Fibroblast of lung (primary cell): ENCODE measurements at regions not wholly inside any gene's neighbourhood (a gene's known extent, or its start where the extent isn't known, plus 50 kb on each side); places are given as distances from the start of the nearest gene placed in this dataset.

Experiments
- DNase-seq, 2 donors: peaks; one replicate each; pipeline versions ENCODE4 v3.0.0 to v3.0.0-alpha.2; 2010; ENCODE audit warnings: low read depth in 2 of 2
- H2AFZ ChIP-seq: 2 replicates; pipeline ENCODE4 v1.5.1; 2012; ENCODE audit warnings: low read length, control low read depth, inconsistent platforms
- H3K27ac ChIP-seq: 2 replicates; pipeline ENCODE4 v1.5.1; 2011; ENCODE audit warnings: low read length, control low read depth; ENCODE audit not compliant: insufficient read depth
- H3K27me3 ChIP-seq: 2 replicates; pipeline ENCODE4 v1.5.1; 2011; ENCODE audit warnings: mild to moderate bottlenecking, low read length; ENCODE audit not compliant: control insufficient read depth, insufficient read depth
- H3K36me3 ChIP-seq: 2 replicates; pipeline ENCODE4 v1.5.1; 2011; ENCODE audit warnings: low read length; ENCODE audit not compliant: control insufficient read depth, insufficient read depth
- H3K4me1 ChIP-seq: 2 replicates; pipeline ENCODE4 v1.5.1; 2011; ENCODE audit warnings: low read length; ENCODE audit not compliant: control insufficient read depth, insufficient read depth; ENCODE audit errors: extremely low read depth
- H3K4me2 ChIP-seq: 2 replicates; pipeline ENCODE4 v1.5.1; 2011; ENCODE audit warnings: low read length, control low read depth; ENCODE audit not compliant: insufficient read depth; ENCODE audit errors: extremely low read depth
- H3K4me3 ChIP-seq, 4 experiments: fragments of 200-600 bp in 1 of 4; sonication (generic) in 1 of 4; replicated peaks in 1 of 4; 2 replicates each; pipeline ENCODE4 v1.5.1; 2011 to 2016; ENCODE audit warnings: low read length in 4 of 4, low read depth in 3 of 4, mild to moderate bottlenecking in 3 of 4, control low read depth in 2 of 4, inconsistent platforms in 1 of 4, mixed read lengths in 1 of 4; ENCODE audit not compliant: insufficient read depth in 1 of 4; ENCODE audit errors: control extremely low read depth in 1 of 4
- H3K79me2 ChIP-seq: 2 replicates; pipeline ENCODE4 v1.5.1; 2012; ENCODE audit warnings: mild to moderate bottlenecking, low read length, inconsistent platforms; ENCODE audit not compliant: control insufficient read depth, insufficient read depth
- H3K9ac ChIP-seq: 2 replicates; pipeline ENCODE4 v1.5.1; 2011; ENCODE audit warnings: mild to moderate bottlenecking, low read length, control low read depth; ENCODE audit not compliant: insufficient read depth
- H3K9me3 ChIP-seq: 2 replicates; pipeline ENCODE4 v1.5.1; 2012; ENCODE audit warnings: low read depth, low read length; ENCODE audit not compliant: control insufficient read depth, insufficient read depth
- H4K20me1 ChIP-seq: 2 replicates; pipeline ENCODE4 v1.5.1; 2011; ENCODE audit warnings: low read length; ENCODE audit not compliant: control insufficient read depth, insufficient read depth; ENCODE audit errors: extremely low read depth
- EZH2 ChIP-seq: IDR thresholded peaks from 2 replicates; pipeline ENCODE4 v1.5.1; 2012; ENCODE audit warnings: low read length, control low read depth, mild to moderate bottlenecking; ENCODE audit errors: missing control alignments
- TF ChIP-seq, protein P1 (sequence below), 2 donors: IDR thresholded peaks in 1 of 2; conservative IDR thresholded peaks in 1 of 2; 1 replicate in 1 of 2; 2 replicates in 1 of 2; pipeline ENCODE4 v1.5.1; 2011 to 2012; ENCODE audit warnings: low read length in 2 of 2, control low read depth in 1 of 2, inconsistent platforms in 1 of 2, low read depth in 1 of 2, mild to moderate bottlenecking in 1 of 2

DNA sequence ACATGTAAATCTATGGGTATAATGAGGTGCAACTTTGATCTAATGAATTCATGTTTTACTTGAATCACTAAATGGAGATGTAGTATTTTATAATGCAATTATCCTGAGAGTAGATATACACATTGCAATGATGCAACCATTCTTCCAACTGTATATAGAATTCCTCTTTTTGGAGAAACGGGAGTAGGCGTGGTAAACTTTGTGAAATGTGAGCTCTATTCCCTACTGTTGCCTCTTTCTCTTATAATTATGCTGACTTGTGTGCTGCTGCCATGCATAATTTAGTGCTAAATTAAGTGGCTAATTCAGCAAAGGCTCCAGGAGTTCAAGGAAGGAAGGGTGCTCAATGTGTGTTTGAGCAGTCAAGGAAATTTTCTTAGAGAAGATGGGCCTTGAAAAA lies 116.6 kb upstream of the SLC35B3 start:
- TF ChIP-seq, protein P1, sequence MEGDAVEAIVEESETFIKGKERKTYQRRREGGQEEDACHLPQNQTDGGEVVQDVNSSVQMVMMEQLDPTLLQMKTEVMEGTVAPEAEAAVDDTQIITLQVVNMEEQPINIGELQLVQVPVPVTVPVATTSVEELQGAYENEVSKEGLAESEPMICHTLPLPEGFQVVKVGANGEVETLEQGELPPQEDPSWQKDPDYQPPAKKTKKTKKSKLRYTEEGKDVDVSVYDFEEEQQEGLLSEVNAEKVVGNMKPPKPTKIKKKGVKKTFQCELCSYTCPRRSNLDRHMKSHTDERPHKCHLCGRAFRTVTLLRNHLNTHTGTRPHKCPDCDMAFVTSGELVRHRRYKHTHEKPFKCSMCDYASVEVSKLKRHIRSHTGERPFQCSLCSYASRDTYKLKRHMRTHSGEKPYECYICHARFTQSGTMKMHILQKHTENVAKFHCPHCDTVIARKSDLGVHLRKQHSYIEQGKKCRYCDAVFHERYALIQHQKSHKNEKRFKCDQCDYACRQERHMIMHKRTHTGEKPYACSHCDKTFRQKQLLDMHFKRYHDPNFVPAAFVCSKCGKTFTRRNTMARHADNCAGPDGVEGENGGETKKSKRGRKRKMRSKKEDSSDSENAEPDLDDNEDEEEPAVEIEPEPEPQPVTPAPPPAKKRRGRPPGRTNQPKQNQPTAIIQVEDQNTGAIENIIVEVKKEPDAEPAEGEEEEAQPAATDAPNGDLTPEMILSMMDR (conservative IDR thresholded peaks at IDR 0.05 in 1 of 2, IDR thresholded peaks at IDR 0.05 in 1 of 2; ENCODE audit: low read depth in 1 of 2, low read length in 2 of 2): no peak
- no peak for TF ChIP-seq EZH2
- Histone ChIP-seq H3K9me3 (no peaks in the 10 kb centered on the region), H3K4me2 (no peak overlapping the region), H3K27me3 (no peaks in the 10 kb centered on the region), H3K27ac (no peak overlapping the region), H3K4me1 (no peaks in the 10 kb centered on the region), H3K79me2 (no peaks in the 10 kb centered on the region), H3K36me3 (no peaks in the 10 kb centered on the region), H2AFZ (no peak overlapping the region), H4K20me1 (no peaks in the 10 kb centered on the region), H3K9ac (no peak overlapping the region), H3K4me3 (no peak overlapping the region)
- DNase-seq: no peak

DNA sequence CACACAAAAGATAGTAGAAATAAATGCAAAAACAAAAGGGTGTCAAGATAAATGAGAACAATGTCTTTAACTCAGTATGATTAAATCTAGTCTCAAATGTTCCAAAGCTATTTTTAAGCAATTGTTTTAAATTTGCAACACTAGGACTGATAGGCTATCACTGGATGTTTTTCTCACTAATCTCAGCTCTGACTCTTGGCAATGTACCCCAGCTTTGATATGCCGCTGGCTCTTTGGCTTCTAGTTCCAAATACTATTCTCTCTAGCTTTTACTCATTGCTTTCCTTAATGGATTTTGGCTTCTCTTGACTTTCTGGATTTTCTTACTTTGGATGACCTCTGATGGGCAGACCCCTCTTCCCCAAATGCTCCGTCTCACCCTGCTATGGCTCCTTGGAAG lies 116.0 kb upstream of the SLC35B3 start:
- Histone ChIP-seq H3K36me3 (no peaks in the 10 kb centered on the region), H3K9me3 (no peaks in the 10 kb centered on the region), H3K9ac (no peak overlapping the region), H3K4me3 (no peak overlapping the region), H3K4me2 (no peak overlapping the region), H4K20me1 (no peaks in the 10 kb centered on the region), H3K4me1 (no peaks in the 10 kb centered on the region), H3K27me3 (no peaks in the 10 kb centered on the region), H3K27ac (no peak overlapping the region), H3K79me2 (no peaks in the 10 kb centered on the region), H2AFZ (no peak overlapping the region)
- DNase-seq: no peak
- TF ChIP-seq, protein P1 (conservative IDR thresholded peaks at IDR 0.05 in 1 of 2, IDR thresholded peaks at IDR 0.05 in 1 of 2; ENCODE audit: low read depth in 1 of 2, low read length in 2 of 2): no peak
- no peak for TF ChIP-seq EZH2

DNA sequence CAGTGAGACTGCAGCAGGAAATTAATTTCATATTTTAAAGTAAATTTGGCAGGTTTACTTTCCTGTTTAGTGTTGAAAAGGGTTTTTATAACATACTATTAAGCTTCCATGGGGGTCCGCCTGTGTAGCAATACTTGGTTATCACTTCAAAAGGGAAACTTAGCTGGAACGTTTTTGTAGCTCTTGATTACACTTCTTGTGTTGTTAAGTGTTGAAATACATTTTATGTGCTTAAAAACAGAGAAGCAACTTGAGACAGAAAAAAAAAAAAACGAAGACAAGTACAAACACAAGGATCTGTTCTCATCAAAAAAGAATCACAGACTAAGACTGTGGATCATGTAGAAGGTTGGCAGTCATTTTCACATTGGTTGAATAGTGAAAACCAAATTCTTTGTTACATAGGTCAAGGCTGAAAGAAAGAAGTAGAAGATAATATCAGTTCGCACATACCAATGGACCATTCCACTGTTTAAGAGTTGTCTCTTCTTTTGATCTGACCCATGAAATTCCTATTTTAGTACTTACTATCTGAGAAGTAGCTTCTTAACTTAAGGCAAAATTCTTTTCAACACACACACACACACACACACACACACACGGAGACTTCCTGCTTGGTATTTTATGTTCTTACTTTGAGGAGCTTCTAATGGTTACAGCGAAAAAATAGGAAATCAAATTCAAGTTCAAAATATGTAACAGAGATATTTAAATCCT lies 113.9 kb upstream of the SLC35B3 start:
- no peaks in the 10 kb centered on the region for H3K9me3 ChIP-seq
- H3K79me2 ChIP-seq: no peaks in the 10 kb centered on the region
- no peaks in the 10 kb centered on the region for H3K4me1 ChIP-seq
- no peak for DNase-seq
- no peak overlapping the region for H3K4me2 ChIP-seq
- H2AFZ ChIP-seq: no peak overlapping the region
- H3K36me3 ChIP-seq: no peaks in the 10 kb centered on the region
- no peak overlapping the region for H3K27ac ChIP-seq
- no peaks in the 10 kb centered on the region for H4K20me1 ChIP-seq
- TF ChIP-seq, protein P1 (conservative IDR thresholded peaks at IDR 0.05 in 1 of 2, IDR thresholded peaks at IDR 0.05 in 1 of 2; ENCODE audit: low read depth in 1 of 2, low read length in 2 of 2): no peak
- TF ChIP-seq EZH2: no peak
- H3K27me3 ChIP-seq: no peaks in the 10 kb centered on the region
- no peak overlapping the region for H3K9ac ChIP-seq
- no peak overlapping the region for H3K4me3 ChIP-seq
